ENCODE measurements at regions not wholly inside any gene's neighbourhood (a gene's known extent, or its start where the extent isn't known, plus 50 kb on each side); places are given as distances from the start of the nearest gene placed in this dataset.

- TF ChIP-seq CTCF (IDR thresholded peaks at IDR 0.05) (no peak), EZH2 (IDR thresholded peaks at IDR 0.05) (no peak), EZH2phosphoT487 (IDR thresholded peaks at IDR 0.05) (no peak)
Observed at GRCh38 chr1:104125970-104126369, 376.3 kb downstream of the AMY1C start.
